Kidney (tissue), 13 donors: ENCODE measurements at regions not wholly inside any gene's neighbourhood (a gene's known extent, or its start where the extent isn't known, plus 50 kb on each side); places are given as distances from the start of the nearest gene placed in this dataset.

Experiments used
- DNase-seq, 5 donors: peaks; one replicate each; pipeline ENCODE4 v3.0.0-alpha.2; 2013 to 2020
- FAIRE-seq: peaks from 2 replicates; lab custom pipeline; 2012; peaks lifted over from hg19 to GRCh38; lab: Jason Lieb, UNC
- H3K27ac ChIP-seq, 2 donors: one replicate each; pipeline ENCODE4 v1.7.0; 2013; ENCODE audit warnings: low read depth in 2 of 2, low read length in 2 of 2, inconsistent platforms in 1 of 2
- H3K27me3 ChIP-seq: one replicate; pipeline ENCODE4 v1.7.1; 2013; ENCODE audit warnings: low read length, inconsistent platforms; ENCODE audit not compliant: control insufficient read depth, insufficient read depth
- H3K36me3 ChIP-seq, 3 donors: one replicate each; pipeline versions ENCODE4 v1.7.0 to v1.7.1; 2013; ENCODE audit warnings: low read length in 3 of 3, control low read depth in 1 of 3, inconsistent platforms in 1 of 3; ENCODE audit not compliant: insufficient read depth in 3 of 3, control insufficient read depth in 2 of 3
- H3K4me1 ChIP-seq, 3 donors: one replicate each; pipeline versions ENCODE4 v1.7.0 to v1.7.1; 2013; ENCODE audit warnings: low read length in 3 of 3, inconsistent platforms in 1 of 3, low read depth in 1 of 3; ENCODE audit not compliant: control insufficient read depth in 2 of 3, insufficient read depth in 2 of 3
- H3K4me3 ChIP-seq, 3 donors: one replicate each; pipeline versions ENCODE4 v1.7.0 to v1.8.1; 2013; ENCODE audit warnings: low read length in 3 of 3, control low read depth in 1 of 3, inconsistent platforms in 1 of 3
- H3K9ac ChIP-seq, 3 donors: one replicate each; pipeline versions ENCODE4 v1.7.0 to v1.7.1; 2013; ENCODE audit warnings: low read length in 3 of 3, control low read depth in 1 of 3, inconsistent platforms in 1 of 3
- H3K9me3 ChIP-seq, 3 donors: one replicate each; pipeline versions ENCODE4 v1.7.0 to v1.7.1; 2013; ENCODE audit warnings: low read length in 3 of 3, control low read depth in 1 of 3, inconsistent platforms in 1 of 3; ENCODE audit not compliant: control insufficient read depth in 2 of 3, insufficient read depth in 1 of 3
- intact Hi-C: fragments of 100-400 bp; cut with DNase I; formaldehyde crosslinking; loops from one replicate; pipeline ENCODE4 v1.11.1; 2022
- TF ChIP-seq, protein P1 (sequence below): IDR thresholded peaks from 3 replicates; pipeline ENCODE4 v1.5.1; 2012; ENCODE audit warnings: mild to moderate bottlenecking, moderate library complexity, borderline replicate concordance; ENCODE audit not compliant: insufficient read depth; ENCODE audit errors: extremely low read depth
- donor health status: control.
- donor health status: control.
- donor health status: control.
- donor health status: control.
- donor health status: control.
- donor health status: DM: yes; HTN: yes; CAD: no.
- donor health status: Normal renal cell carcinoma (clear cell type).

DNA sequence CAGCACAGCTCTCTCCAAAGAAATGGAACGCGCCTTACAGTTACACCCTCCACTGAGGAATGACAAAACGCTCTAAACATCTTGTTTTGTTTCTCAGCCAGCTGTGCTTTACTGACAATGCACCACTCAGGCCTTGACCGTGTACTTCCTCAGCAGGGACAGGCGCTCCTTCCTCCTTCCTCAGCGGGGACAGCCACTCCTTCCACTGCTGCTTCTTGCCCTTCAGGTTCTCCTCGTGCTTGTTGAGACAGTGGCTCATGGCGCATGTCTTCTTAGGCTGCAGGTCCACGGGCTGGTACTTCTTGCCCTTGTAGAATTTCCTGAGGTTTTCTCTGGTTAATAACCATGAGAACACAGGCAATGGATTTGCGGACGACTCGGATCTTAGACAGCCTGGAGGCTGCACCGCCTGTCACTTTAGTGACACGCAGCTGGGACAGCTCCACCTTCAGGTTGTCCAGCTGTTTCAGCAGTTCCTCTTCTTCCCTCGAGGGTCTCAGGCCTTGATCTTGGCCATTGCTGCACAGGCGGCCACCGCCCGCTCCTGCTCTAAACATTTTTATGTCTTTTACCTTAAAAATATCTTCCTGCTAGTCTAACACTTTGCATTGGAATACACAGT lies 613.8 kb downstream of the BRD1 start:
- intact Hi-C loops = no loop called here
- Histone ChIP-seq H3K4me1 (no peaks in the 10 kb centered on the region), H3K4me3 (no peak overlapping the region), H3K27me3 (no peaks in the 10 kb centered on the region), H3K36me3 (no peaks in the 10 kb centered on the region), H3K27ac (no peak overlapping the region), H3K9me3 (peaks cover 0 to 9% (median 0%) of the 10 kb centered on the region in 3 donors), H3K9ac (no peak overlapping the region)
- DNase-seq = peak in 1 of 5 donors; percentile 13
- TF ChIP-seq, protein P1, sequence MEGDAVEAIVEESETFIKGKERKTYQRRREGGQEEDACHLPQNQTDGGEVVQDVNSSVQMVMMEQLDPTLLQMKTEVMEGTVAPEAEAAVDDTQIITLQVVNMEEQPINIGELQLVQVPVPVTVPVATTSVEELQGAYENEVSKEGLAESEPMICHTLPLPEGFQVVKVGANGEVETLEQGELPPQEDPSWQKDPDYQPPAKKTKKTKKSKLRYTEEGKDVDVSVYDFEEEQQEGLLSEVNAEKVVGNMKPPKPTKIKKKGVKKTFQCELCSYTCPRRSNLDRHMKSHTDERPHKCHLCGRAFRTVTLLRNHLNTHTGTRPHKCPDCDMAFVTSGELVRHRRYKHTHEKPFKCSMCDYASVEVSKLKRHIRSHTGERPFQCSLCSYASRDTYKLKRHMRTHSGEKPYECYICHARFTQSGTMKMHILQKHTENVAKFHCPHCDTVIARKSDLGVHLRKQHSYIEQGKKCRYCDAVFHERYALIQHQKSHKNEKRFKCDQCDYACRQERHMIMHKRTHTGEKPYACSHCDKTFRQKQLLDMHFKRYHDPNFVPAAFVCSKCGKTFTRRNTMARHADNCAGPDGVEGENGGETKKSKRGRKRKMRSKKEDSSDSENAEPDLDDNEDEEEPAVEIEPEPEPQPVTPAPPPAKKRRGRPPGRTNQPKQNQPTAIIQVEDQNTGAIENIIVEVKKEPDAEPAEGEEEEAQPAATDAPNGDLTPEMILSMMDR = no peak
- no peak for FAIRE-seq

DNA sequence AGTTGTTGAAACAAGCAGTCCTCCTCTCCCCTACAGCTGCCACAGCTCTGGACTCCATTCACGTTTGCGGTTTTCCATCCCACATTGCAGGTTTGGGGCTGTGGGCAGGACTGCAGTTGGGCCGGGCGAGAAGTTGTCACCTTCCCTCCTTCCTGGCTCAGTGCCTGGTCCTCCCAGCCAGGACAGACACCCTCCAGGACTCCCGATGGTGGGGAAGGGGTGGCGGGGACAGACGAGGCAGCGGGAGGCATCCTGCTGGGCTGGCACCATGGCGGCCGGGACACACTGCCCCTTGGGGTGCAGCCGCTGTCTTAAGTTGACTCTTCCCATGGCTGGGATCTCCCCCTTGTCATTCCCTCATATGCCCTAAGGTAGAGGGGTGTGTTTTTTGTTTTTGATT lies 615.2 kb downstream of the BRD1 start:
- DNase-seq (peak in 3 of 5 donors; percentile 1 to 53 (median 19)), FAIRE-seq (no peak)
- no peaks in the 10 kb centered on the region for H3K27me3 ChIP-seq
- H3K36me3 ChIP-seq = no peaks in the 10 kb centered on the region
- intact Hi-C loops = no loop called here
- H3K9me3 ChIP-seq = peaks cover 0 to 3% (median 0%) of the 10 kb centered on the region in 3 donors
- H3K4me1 ChIP-seq = no peaks in the 10 kb centered on the region
- TF ChIP-seq, protein P1 = no peak
- no peak overlapping the region for H3K9ac ChIP-seq
- no peak overlapping the region for H3K4me3 ChIP-seq
- H3K27ac ChIP-seq = no peak overlapping the region

DNA sequence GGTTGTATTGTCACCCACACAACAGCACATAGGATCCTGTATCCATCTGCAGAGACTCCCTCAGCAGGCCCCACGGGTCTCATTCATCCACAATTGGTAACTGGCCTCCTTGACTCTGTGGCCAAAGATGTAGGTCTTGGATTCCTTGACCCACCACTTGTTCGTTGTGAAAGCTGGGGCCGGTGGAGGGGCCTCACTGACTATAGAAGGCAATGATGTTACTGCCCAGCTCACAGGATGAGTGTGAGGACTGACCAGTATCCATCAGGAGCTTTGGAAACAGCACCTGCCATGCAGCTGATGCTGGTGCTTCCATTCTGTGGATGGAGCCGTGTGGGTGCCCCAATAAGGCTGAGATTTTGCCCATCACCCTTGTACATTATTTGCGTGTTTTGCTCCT lies 615.7 kb downstream of the BRD1 start:
- no peak for FAIRE-seq
- Histone ChIP-seq H3K9me3 (no peaks in the 10 kb centered on the region), H3K27ac (no peak overlapping the region), H3K27me3 (no peaks in the 10 kb centered on the region), H3K4me3 (no peak overlapping the region), H3K36me3 (no peaks in the 10 kb centered on the region), H3K9ac (no peak overlapping the region), H3K4me1 (no peaks in the 10 kb centered on the region)
- TF ChIP-seq, protein P1 = no peak
- intact Hi-C loops = no loop called here
- peak in 2 of 5 donors; percentile 11 for DNase-seq

DNA sequence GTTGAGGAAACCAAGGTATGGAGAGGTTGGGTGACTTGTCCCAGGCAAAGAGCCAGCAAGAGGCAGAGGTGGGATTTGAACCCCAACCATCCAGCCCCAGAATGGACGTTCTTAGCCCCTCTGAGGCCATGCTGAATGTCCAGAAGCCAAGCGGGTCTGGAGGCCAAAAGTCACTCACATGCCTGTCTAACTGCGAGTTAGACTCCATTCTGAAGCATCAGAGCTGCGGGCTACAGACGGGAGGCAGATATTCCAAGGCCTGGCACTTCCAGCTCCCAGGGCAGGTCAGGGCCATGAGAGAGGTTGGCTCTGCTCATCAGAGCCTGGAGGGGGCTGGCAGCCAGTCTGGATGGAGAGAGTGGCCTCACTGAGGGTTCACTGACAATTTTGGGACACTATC lies 616.5 kb downstream of the BRD1 start:
- no peaks in the 10 kb centered on the region for H3K27me3 ChIP-seq
- FAIRE-seq = no peak

More for the DNA sequence above, 616.5 kb downstream of the BRD1 start:
- Histone ChIP-seq H3K27ac (no peak overlapping the region), H3K4me3 (no peak overlapping the region), H3K4me1 (no peaks in the 10 kb centered on the region), H3K36me3 (no peaks in the 10 kb centered on the region), H3K9ac (no peak overlapping the region), H3K9me3 (no peaks in the 10 kb centered on the region)
- DNase-seq = peak in 3 of 5 donors; percentile 4 to 43 (median 11)
- intact Hi-C loops = no loop called here
- TF ChIP-seq, protein P1 = no peak
